ENCODE measurements at regions not wholly inside any gene's neighbourhood (a gene's known extent, or its start where the extent isn't known, plus 50 kb on each side); places are given as distances from the start of the nearest gene placed in this dataset.

- Mint-ChIP-seq H3K27me3 (ENCODE audit: unreplicated experiment) (no peaks in the 10 kb centered on the region), H3K36me3 (ENCODE audit: insufficient read depth, unreplicated experiment) (no peaks in the 10 kb centered on the region), H3K4me3 (ENCODE audit: low read depth, unreplicated experiment) (no peak overlapping the region), H3K9me3 (ENCODE audit: low read depth, unreplicated experiment) (no peaks in the 10 kb centered on the region), H3K27ac (ENCODE audit: unreplicated experiment) (no peak overlapping the region), H3K4me1 (ENCODE audit: low read depth, unreplicated experiment) (no peaks in the 10 kb centered on the region)
- no peak for TF ChIP-seq CTCF (IDR thresholded peaks at IDR 0.05; ENCODE audit: unreplicated experiment)
- no peak for DNase-seq
- CTCF ChIA-PET, result no interaction called here
- intact Hi-C loops (cut with micrococcal nuclease; ENCODE audit: unreplicated experiment), result no loop called here
- no TSS peak for BruUV-seq (replicated peaks)
Measured at GRCh38 chr4:57314636-57315035, 204.5 kb upstream of the IGFBP7 start.

- no peak overlapping the region for H3K4me3 Mint-ChIP-seq (ENCODE audit: low read depth, unreplicated experiment)
- no peak for TF ChIP-seq CTCF (IDR thresholded peaks at IDR 0.05; ENCODE audit: unreplicated experiment)
- intact Hi-C loops (cut with micrococcal nuclease; ENCODE audit: unreplicated experiment), result no loop called here
- no peaks in the 10 kb centered on the region for H3K4me1 Mint-ChIP-seq (ENCODE audit: low read depth, unreplicated experiment)
- no peaks in the 10 kb centered on the region for H3K36me3 Mint-ChIP-seq (ENCODE audit: insufficient read depth, unreplicated experiment)
- no peaks in the 10 kb centered on the region for H3K9me3 Mint-ChIP-seq (ENCODE audit: low read depth, unreplicated experiment)
- no peaks in the 10 kb centered on the region for H3K27me3 Mint-ChIP-seq (ENCODE audit: unreplicated experiment)
- no peak overlapping the region for H3K27ac Mint-ChIP-seq (ENCODE audit: unreplicated experiment)
- no TSS peak for BruUV-seq (replicated peaks)
- no peak for DNase-seq
- CTCF ChIA-PET, result interaction anchor here (0.6 kb wide), 1 partner anchor 14 kb away, joined by 3 read pairs; no protein-coding TSS in a partner anchor
Measured at GRCh38 chr4:57312296-57312695, 202.1 kb upstream of the IGFBP7 start.

- DNase-seq, result no peak
- no TSS peak for BruUV-seq (replicated peaks)
- Mint-ChIP-seq H3K9me3 (ENCODE audit: low read depth, unreplicated experiment) (no peaks in the 10 kb centered on the region), H3K4me1 (ENCODE audit: low read depth, unreplicated experiment) (no peaks in the 10 kb centered on the region), H3K27me3 (ENCODE audit: unreplicated experiment) (no peaks in the 10 kb centered on the region), H3K27ac (ENCODE audit: unreplicated experiment) (no peak overlapping the region), H3K4me3 (ENCODE audit: low read depth, unreplicated experiment) (no peak overlapping the region), H3K36me3 (ENCODE audit: insufficient read depth, unreplicated experiment) (no peaks in the 10 kb centered on the region)
- CTCF ChIA-PET, result no interaction called here
- intact Hi-C loops (cut with micrococcal nuclease; ENCODE audit: unreplicated experiment), result no loop called here
- TF ChIP-seq CTCF (IDR thresholded peaks at IDR 0.05; ENCODE audit: unreplicated experiment), result no peak
Measured at GRCh38 chr4:57309658-57310057, 199.5 kb upstream of the IGFBP7 start.

- Mint-ChIP-seq H3K36me3 (ENCODE audit: insufficient read depth, unreplicated experiment) (no peaks in the 10 kb centered on the region), H3K4me1 (ENCODE audit: low read depth, unreplicated experiment) (no peaks in the 10 kb centered on the region), H3K9me3 (ENCODE audit: low read depth, unreplicated experiment) (no peaks in the 10 kb centered on the region), H3K4me3 (ENCODE audit: low read depth, unreplicated experiment) (no peak overlapping the region), H3K27ac (ENCODE audit: unreplicated experiment) (no peak overlapping the region), H3K27me3 (ENCODE audit: unreplicated experiment) (no peaks in the 10 kb centered on the region)
- DNase-seq, result no peak
- no TSS peak for BruUV-seq (replicated peaks)
- intact Hi-C loops (cut with micrococcal nuclease; ENCODE audit: unreplicated experiment), result no loop called here
- no peak for TF ChIP-seq CTCF (IDR thresholded peaks at IDR 0.05; ENCODE audit: unreplicated experiment)
- CTCF ChIA-PET, result no interaction called here
Measured at GRCh38 chr4:57308301-57308700, 198.1 kb upstream of the IGFBP7 start.

GRCh38 chr4:57305836-57306235 lies 195.7 kb upstream of the IGFBP7 start:
- BruUV-seq (replicated peaks), result no TSS peak
- intact Hi-C loops (cut with micrococcal nuclease; ENCODE audit: unreplicated experiment), result no loop called here
- no peak for DNase-seq
- Mint-ChIP-seq H3K4me3 (ENCODE audit: low read depth, unreplicated experiment) (no peak overlapping the region), H3K36me3 (ENCODE audit: insufficient read depth, unreplicated experiment) (no peaks in the 10 kb centered on the region), H3K9me3 (ENCODE audit: low read depth, unreplicated experiment) (peaks cover 3% of the 10 kb centered on the region), H3K27ac (ENCODE audit: unreplicated experiment) (no peak overlapping the region), H3K4me1 (ENCODE audit: low read depth, unreplicated experiment) (no peaks in the 10 kb centered on the region), H3K27me3 (ENCODE audit: unreplicated experiment) (no peaks in the 10 kb centered on the region)
- TF ChIP-seq CTCF (IDR thresholded peaks at IDR 0.05; ENCODE audit: unreplicated experiment), result no peak
- CTCF ChIA-PET, result no interaction called here

Data from Calu3 (cell line).